Astrocyte (in vitro differentiated cells and primary cell): ENCODE measurements at regions not wholly inside any gene's neighbourhood (a gene's known extent, or its start where the extent isn't known, plus 50 kb on each side); places are given as distances from the start of the nearest gene placed in this dataset.

Experiments used
- CTCF ChIP-seq: IDR thresholded peaks from 2 replicates; pipeline ENCODE4 v1.5.1; 2011; ENCODE audit warnings: low read depth, mild to moderate bottlenecking, inconsistent platforms, low read length, moderate library complexity; ENCODE audit not compliant: insufficient read depth
- EZH2 ChIP-seq: IDR thresholded peaks from 2 replicates; pipeline ENCODE4 v1.6.1; 2012; ENCODE audit warnings: mild to moderate bottlenecking, low read length, inconsistent platforms; ENCODE audit not compliant: insufficient read depth

DNA sequence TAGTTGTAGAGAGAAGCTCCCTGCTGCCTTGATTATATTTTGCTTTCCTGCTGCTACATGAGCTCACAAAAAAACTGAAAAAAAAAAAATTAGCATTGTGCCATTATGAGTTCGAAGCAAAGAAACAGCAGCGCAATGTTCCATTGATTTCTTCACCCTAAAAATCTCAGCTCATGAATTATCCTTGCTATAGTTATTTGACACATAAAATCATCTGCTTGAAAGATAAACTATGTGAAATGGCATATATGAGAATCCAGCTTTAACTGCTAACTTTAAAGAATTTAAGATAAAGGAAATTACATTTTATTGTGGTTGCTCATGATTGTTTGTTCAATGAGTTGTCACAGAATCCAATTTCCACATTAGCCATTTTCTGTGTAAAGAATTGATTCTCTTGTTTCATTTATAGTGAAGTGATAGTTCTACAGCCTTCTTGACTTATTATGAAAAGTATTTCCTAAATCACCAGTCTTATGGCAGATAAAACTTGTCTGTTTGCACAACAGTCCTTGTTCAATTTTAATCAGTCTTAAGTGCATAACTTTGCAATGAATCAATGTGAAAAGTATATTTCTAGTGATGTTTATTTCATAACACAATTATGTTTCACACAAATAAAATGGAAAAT lies 1275.0 kb upstream of the CDH9 start:
- TF ChIP-seq CTCF, result no peak
- no peak for TF ChIP-seq EZH2
